ENCODE measurements at regions not wholly inside any gene's neighbourhood (a gene's known extent, or its start where the extent isn't known, plus 50 kb on each side); places are given as distances from the start of the nearest gene placed in this dataset.

DNA sequence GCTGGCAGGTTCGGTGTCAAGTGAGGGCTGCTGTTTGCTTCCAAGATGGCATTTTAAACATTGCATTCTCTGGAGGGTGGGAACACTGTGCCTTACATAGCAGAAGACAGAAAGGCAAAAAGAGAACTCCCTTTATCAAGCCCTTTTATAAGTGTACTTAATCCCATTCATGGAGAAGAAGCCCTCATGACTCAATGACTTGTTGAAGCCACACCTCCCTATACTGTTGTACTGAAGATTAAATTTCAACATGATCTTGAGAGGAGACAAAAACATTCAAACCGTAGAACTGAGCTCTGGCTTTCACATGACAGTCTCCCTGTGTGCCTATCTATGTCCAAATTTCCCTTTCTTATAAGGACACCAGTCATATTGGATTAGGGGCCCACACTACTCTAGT is 443.4 kb upstream of the CDIN1 start:
- TF ChIP-seq POLR2A (IDR thresholded peaks at IDR 0.05) (no peak), POLR2AphosphoS5 (IDR thresholded peaks at IDR 0.05) (no peak)
- TF ChIP-seq, protein P1, sequence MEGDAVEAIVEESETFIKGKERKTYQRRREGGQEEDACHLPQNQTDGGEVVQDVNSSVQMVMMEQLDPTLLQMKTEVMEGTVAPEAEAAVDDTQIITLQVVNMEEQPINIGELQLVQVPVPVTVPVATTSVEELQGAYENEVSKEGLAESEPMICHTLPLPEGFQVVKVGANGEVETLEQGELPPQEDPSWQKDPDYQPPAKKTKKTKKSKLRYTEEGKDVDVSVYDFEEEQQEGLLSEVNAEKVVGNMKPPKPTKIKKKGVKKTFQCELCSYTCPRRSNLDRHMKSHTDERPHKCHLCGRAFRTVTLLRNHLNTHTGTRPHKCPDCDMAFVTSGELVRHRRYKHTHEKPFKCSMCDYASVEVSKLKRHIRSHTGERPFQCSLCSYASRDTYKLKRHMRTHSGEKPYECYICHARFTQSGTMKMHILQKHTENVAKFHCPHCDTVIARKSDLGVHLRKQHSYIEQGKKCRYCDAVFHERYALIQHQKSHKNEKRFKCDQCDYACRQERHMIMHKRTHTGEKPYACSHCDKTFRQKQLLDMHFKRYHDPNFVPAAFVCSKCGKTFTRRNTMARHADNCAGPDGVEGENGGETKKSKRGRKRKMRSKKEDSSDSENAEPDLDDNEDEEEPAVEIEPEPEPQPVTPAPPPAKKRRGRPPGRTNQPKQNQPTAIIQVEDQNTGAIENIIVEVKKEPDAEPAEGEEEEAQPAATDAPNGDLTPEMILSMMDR (IDR thresholded peaks at IDR 0.05) = no peak

Data from prostate gland (tissue), 2 donors.